Smooth muscle cell (in vitro differentiated cells): ENCODE measurements at regions not wholly inside any gene's neighbourhood (a gene's known extent, or its start where the extent isn't known, plus 50 kb on each side); places are given as distances from the start of the nearest gene placed in this dataset.
"Not testable (repeated sequence)": the region's sequence is repeated elsewhere in the genome, so short reads cannot be mapped to it uniquely, and the experiment has no call there.

Experiments
- DNase-seq: peaks from one replicate; lab custom pipeline; 2025; ENCODE audit not compliant: unreplicated experiment; lab: John Stamatoyannopoulos, UW
- H2AFZ ChIP-seq: fragments of 200-600 bp; sonication (generic); 2 replicates; pipeline ENCODE4 v1.6.0; 2016; ENCODE audit warnings: antibody characterized with exemption, low read depth, mild to moderate bottlenecking
- H3F3A ChIP-seq: fragments of 200-600 bp; sonication (generic); 2 replicates; pipeline ENCODE4 v1.6.0; 2017; ENCODE audit warnings: antibody characterized with exemption, low read depth
- H3K27ac ChIP-seq: fragments of 200-600 bp; sonication (generic); 2 replicates; pipeline ENCODE4 v1.5.1; 2016; ENCODE audit warnings: low read depth, mild to moderate bottlenecking
- H3K27me3 ChIP-seq: fragments of 200-600 bp; sonication (generic); 2 replicates; pipeline ENCODE4 v1.6.1; 2016; ENCODE audit warnings: low read depth, mild to moderate bottlenecking
- H3K36me3 ChIP-seq: fragments of 200-600 bp; sonication (generic); 2 replicates; pipeline ENCODE4 v1.5.1; 2016; ENCODE audit warnings: low read depth
- H3K4me1 ChIP-seq: fragments of 200-600 bp; sonication (generic); 2 replicates; pipeline ENCODE4 v1.5.1; 2016; ENCODE audit warnings: low read depth
- H3K4me2 ChIP-seq: fragments of 200-600 bp; sonication (generic); 2 replicates; pipeline ENCODE4 v1.6.0; 2016; ENCODE audit warnings: mild to moderate bottlenecking
- H3K4me3 ChIP-seq: fragments of 200-600 bp; sonication (generic); 2 replicates; pipeline ENCODE4 v1.5.1; 2016; ENCODE audit warnings: mild to moderate bottlenecking
- H3K79me2 ChIP-seq: fragments of 200-600 bp; sonication (generic); 2 replicates; pipeline ENCODE4 v1.6.0; 2016; ENCODE audit warnings: low read depth, mild to moderate bottlenecking
- H3K9ac ChIP-seq: fragments of 200-600 bp; sonication (generic); 2 replicates; pipeline ENCODE4 v1.6.0; 2016; ENCODE audit warnings: low read depth
- H3K9me3 ChIP-seq: fragments of 200-600 bp; sonication (generic); replicated peaks from 2 replicates; pipeline ENCODE4 v1.5.1; 2016; ENCODE audit warnings: low read depth
- H4K20me1 ChIP-seq: fragments of 200-600 bp; sonication (generic); 2 replicates; pipeline ENCODE4 v1.6.0; 2016; ENCODE audit warnings: low read depth
- CTCF ChIP-seq: fragments of 200-600 bp; sonication (generic); IDR thresholded peaks from 2 replicates; pipeline ENCODE4 v1.5.1; 2017; ENCODE audit warnings: borderline replicate concordance, mild to moderate bottlenecking, antibody characterized with exemption; ENCODE audit not compliant: insufficient read depth, poor library complexity, severe bottlenecking
- WGBS: methylation state at CpG from one replicate; pipeline ENCODE4 v1.1.7; 2016; ENCODE audit warnings: low lambda C conversion rate; 5-methylcytosine and 5-hydroxymethylcytosine counted together

- H3K9me3 ChIP-seq = peaks cover 4% of the 10 kb centered on the region
- TF ChIP-seq CTCF = no peak
- H4K20me1 ChIP-seq = no peaks in the 10 kb centered on the region
- no peak overlapping the region for H3K9ac ChIP-seq
- no peaks in the 10 kb centered on the region for H3K36me3 ChIP-seq
- no peaks in the 10 kb centered on the region for H3K27me3 ChIP-seq
- 43% methylated on average over 1 of the region's 1 CpG for WGBS
- H2AFZ ChIP-seq = no peak overlapping the region
- no peak overlapping the region for H3K4me3 ChIP-seq
- no peaks in the 10 kb centered on the region for H3K4me1 ChIP-seq
- no peak for DNase-seq
- H3K4me2 ChIP-seq = no peak overlapping the region
- H3K27ac ChIP-seq = no peak overlapping the region
- H3K79me2 ChIP-seq = no peaks in the 10 kb centered on the region
- no peaks in the 10 kb centered on the region for H3F3A ChIP-seq
Observed at GRCh38 chr10:36416513-36416912, 708.9 kb upstream of the ANKRD30A start.

DNA sequence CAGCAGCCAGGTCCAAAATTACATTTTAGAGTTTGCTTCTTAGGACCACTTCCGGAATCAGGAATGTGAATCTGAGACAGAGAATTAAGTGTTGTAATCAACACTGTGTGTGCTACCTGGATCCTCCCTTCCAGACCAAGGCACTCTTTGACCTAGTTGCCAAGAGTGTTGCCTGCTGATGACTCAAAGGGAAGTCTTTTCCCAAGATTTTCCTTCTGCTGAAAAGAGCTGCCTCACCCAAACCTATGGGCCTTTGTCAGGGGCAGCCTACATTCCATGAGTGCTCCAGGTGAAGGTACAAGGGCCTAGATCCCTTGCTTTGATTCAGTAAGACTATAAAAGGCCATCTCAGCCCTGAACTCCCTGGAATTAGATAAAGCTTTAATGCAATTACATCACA lies 712.5 kb upstream of the ANKRD30A start:
- no peaks in the 10 kb centered on the region for H4K20me1 ChIP-seq
- peaks cover 4% of the 10 kb centered on the region for H3K9me3 ChIP-seq
- no peak overlapping the region for H3K9ac ChIP-seq
- no peak for TF ChIP-seq CTCF
- H3K4me2 ChIP-seq = no peak overlapping the region
- H3K4me1 ChIP-seq = no peaks in the 10 kb centered on the region
- 80% methylated on average over 1 of the region's 1 CpG for WGBS
- no peak overlapping the region for H3K4me3 ChIP-seq
- no peak for DNase-seq
- no peaks in the 10 kb centered on the region for H3K79me2 ChIP-seq
- no peaks in the 10 kb centered on the region for H3K36me3 ChIP-seq
- H3F3A ChIP-seq = no peaks in the 10 kb centered on the region
- no peaks in the 10 kb centered on the region for H3K27me3 ChIP-seq
- H2AFZ ChIP-seq = no peak overlapping the region
- H3K27ac ChIP-seq = no peak overlapping the region

GRCh38 chr10:36400238-36400637 lies 725.2 kb upstream of the ANKRD30A start:
- not testable (repeated sequence) for H3K27ac ChIP-seq

DNA sequence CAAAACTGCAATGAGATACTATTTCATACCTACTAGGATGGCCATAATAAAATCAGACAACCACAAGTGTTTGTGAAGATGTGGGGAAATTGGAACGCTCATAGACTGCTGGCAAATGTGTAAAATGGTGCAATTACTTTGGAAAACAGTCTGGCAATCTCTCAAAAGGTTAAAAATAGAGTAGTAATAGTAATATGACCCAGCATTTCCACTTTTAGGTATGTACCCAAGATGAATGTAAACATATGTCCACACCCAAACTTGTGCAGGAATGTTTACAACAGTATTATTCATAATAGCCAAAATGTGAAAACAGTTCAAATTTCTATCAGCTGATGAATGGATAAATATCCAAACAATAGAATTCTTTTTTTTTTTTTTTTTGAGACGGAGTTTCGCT lies 731.6 kb upstream of the ANKRD30A start:
- no peak for DNase-seq
- WGBS = 90% methylated on average over 3 of the region's 3 CpGs
- no peak overlapping the region for H3K4me3 ChIP-seq
- H4K20me1 ChIP-seq = no peaks in the 10 kb centered on the region
- no peaks in the 10 kb centered on the region for H3F3A ChIP-seq
- H3K4me2 ChIP-seq = no peak overlapping the region
- TF ChIP-seq CTCF = no peak
- no peak overlapping the region for H2AFZ ChIP-seq
- H3K36me3 ChIP-seq = no peaks in the 10 kb centered on the region
- H3K79me2 ChIP-seq = no peaks in the 10 kb centered on the region
- no peak overlapping the region for H3K9ac ChIP-seq
- H3K9me3 ChIP-seq = no peaks in the 10 kb centered on the region
- H3K27me3 ChIP-seq = no peaks in the 10 kb centered on the region
- no peak overlapping the region for H3K27ac ChIP-seq
- no peaks in the 10 kb centered on the region for H3K4me1 ChIP-seq

More at GRCh38 chr10:36400238-36400637, 725.2 kb upstream of the ANKRD30A start:
- not testable (repeated sequence) for DNase-seq, H3K9ac ChIP-seq, H3K9me3 ChIP-seq, H3K79me2 ChIP-seq, H4K20me1 ChIP-seq, H3K27me3 ChIP-seq, H3K36me3 ChIP-seq, H3F3A ChIP-seq, H3K4me3 ChIP-seq, H3K4me2 ChIP-seq, H3K4me1 ChIP-seq, H2AFZ ChIP-seq
- WGBS = 96% methylated on average over 8 of the region's 8 CpGs
